ENCODE measurements at regions not wholly inside any gene's neighbourhood (a gene's known extent, or its start where the extent isn't known, plus 50 kb on each side); places are given as distances from the start of the nearest gene placed in this dataset.

GRCh38 chr4:77501851-77502250 is 103.8 kb upstream of the CXCL13 start:
- no peak for TF ChIP-seq CTCF (IDR thresholded peaks at IDR 0.05)
- TF ChIP-seq POLR2A (IDR thresholded peaks at IDR 0.05), result no peak
